ENCODE measurements at regions not wholly inside any gene's neighbourhood (a gene's known extent, or its start where the extent isn't known, plus 50 kb on each side); places are given as distances from the start of the nearest gene placed in this dataset.
"Not testable (repeated sequence)": the region's sequence is repeated elsewhere in the genome, so short reads cannot be mapped to it uniquely, and the experiment has no call there.

GRCh38 chr6:115415378-115415777 lies 645.3 kb downstream of the FRK start:
- DNase-seq (ENCODE audit: low read depth): no peak

GRCh38 chr6:115414916-115415315 lies 645.8 kb downstream of the FRK start:
- not testable (repeated sequence) for DNase-seq (ENCODE audit: low read depth)

GRCh38 chr6:115411756-115412155 lies 648.9 kb downstream of the FRK start:
- DNase-seq (ENCODE audit: low read depth): no peak

- no peak for DNase-seq (ENCODE audit: low read depth)
Observed at GRCh38 chr6:115404446-115404845, 656.2 kb downstream of the FRK start.

GRCh38 chr6:115398607-115399006 lies 662.1 kb downstream of the FRK start:
- no peak for DNase-seq (ENCODE audit: low read depth)

- no peak for DNase-seq (ENCODE audit: low read depth)
Observed at GRCh38 chr6:115396112-115396906, 664.4 kb downstream of the FRK start.

GRCh38 chr6:115393821-115394220 lies 666.9 kb downstream of the FRK start:
- no peak for DNase-seq (ENCODE audit: low read depth)

- DNase-seq (ENCODE audit: low read depth): no peak
Observed at GRCh38 chr6:115370202-115370601, 690.5 kb downstream of the FRK start.

GRCh38 chr6:115365783-115366182 lies 694.9 kb downstream of the FRK start:
- no peak for DNase-seq (ENCODE audit: low read depth)

- no peak for DNase-seq (ENCODE audit: low read depth)
Observed at GRCh38 chr6:115363379-115363778, 697.3 kb downstream of the FRK start.

- no peak for DNase-seq (ENCODE audit: low read depth)
Observed at GRCh38 chr6:115362234-115362633, 698.5 kb downstream of the FRK start.

GRCh38 chr6:115360602-115361325 lies 699.9 kb downstream of the FRK start:
- no peak for DNase-seq (ENCODE audit: low read depth)

GRCh38 chr6:115358616-115359015 lies 702.1 kb downstream of the FRK start:
- no peak for DNase-seq (ENCODE audit: low read depth)

- DNase-seq (ENCODE audit: low read depth): no peak
Observed at GRCh38 chr6:115356371-115356770, 704.3 kb downstream of the FRK start.

GRCh38 chr6:115323001-115323400 lies 737.7 kb downstream of the FRK start:
- no peak for DNase-seq (ENCODE audit: low read depth)

GRCh38 chr6:115319823-115320222 lies 740.9 kb downstream of the FRK start:
- no peak for DNase-seq (ENCODE audit: low read depth)

GRCh38 chr6:115310156-115310555 lies 750.5 kb downstream of the FRK start:
- no peak for DNase-seq (ENCODE audit: low read depth)

- DNase-seq (ENCODE audit: low read depth): no peak
Observed at GRCh38 chr6:115302731-115303130, 758.0 kb downstream of the FRK start.

GRCh38 chr6:115287467-115287866 lies 773.2 kb downstream of the FRK start:
- no peak for DNase-seq (ENCODE audit: low read depth)

GRCh38 chr6:115276881-115277565 lies 783.7 kb downstream of the FRK start:
- no peak for DNase-seq (ENCODE audit: low read depth)

- no peak for DNase-seq (ENCODE audit: low read depth)
Observed at GRCh38 chr6:115272311-115272710, 788.4 kb downstream of the FRK start.

- no peak for DNase-seq (ENCODE audit: low read depth)
Observed at GRCh38 chr6:115271434-115271833, 789.3 kb downstream of the FRK start.

GRCh38 chr6:115270953-115271352 lies 789.7 kb downstream of the FRK start:
- DNase-seq (ENCODE audit: low read depth): no peak
